ENCODE measurements at regions not wholly inside any gene's neighbourhood (a gene's known extent, or its start where the extent isn't known, plus 50 kb on each side); places are given as distances from the start of the nearest gene placed in this dataset.
A peak's percentile ranks its signal among the peaks of the same experiment; 100 is the strongest.

- peak; percentile 2 for DNase-seq (ENCODE audit: low spot score)
- in situ Hi-C loops (cut with MboI; ENCODE audit: low pct_unique_long_range_greater_than_20kb, low sequenced_read_pairs, unreplicated experiment) = no loop called here
- TF ChIP-seq, protein P1, sequence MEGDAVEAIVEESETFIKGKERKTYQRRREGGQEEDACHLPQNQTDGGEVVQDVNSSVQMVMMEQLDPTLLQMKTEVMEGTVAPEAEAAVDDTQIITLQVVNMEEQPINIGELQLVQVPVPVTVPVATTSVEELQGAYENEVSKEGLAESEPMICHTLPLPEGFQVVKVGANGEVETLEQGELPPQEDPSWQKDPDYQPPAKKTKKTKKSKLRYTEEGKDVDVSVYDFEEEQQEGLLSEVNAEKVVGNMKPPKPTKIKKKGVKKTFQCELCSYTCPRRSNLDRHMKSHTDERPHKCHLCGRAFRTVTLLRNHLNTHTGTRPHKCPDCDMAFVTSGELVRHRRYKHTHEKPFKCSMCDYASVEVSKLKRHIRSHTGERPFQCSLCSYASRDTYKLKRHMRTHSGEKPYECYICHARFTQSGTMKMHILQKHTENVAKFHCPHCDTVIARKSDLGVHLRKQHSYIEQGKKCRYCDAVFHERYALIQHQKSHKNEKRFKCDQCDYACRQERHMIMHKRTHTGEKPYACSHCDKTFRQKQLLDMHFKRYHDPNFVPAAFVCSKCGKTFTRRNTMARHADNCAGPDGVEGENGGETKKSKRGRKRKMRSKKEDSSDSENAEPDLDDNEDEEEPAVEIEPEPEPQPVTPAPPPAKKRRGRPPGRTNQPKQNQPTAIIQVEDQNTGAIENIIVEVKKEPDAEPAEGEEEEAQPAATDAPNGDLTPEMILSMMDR (IDR thresholded peaks at IDR 0.05; ENCODE audit: extremely low read depth, insufficient read depth, missing control alignments) = no peak
Observed at GRCh38 chr15:100765467-100766241, 114.0 kb upstream of the ALDH1A3 start.

GRCh38 chr15:100766243-100767000 lies 113.2 kb upstream of the ALDH1A3 start:
- in situ Hi-C loops (cut with MboI; ENCODE audit: low pct_unique_long_range_greater_than_20kb, low sequenced_read_pairs, unreplicated experiment) = no loop called here
- DNase-seq (ENCODE audit: low spot score) = peak; percentile 9
- TF ChIP-seq, protein P1 (IDR thresholded peaks at IDR 0.05; ENCODE audit: extremely low read depth, insufficient read depth, missing control alignments) = no peak

DNA sequence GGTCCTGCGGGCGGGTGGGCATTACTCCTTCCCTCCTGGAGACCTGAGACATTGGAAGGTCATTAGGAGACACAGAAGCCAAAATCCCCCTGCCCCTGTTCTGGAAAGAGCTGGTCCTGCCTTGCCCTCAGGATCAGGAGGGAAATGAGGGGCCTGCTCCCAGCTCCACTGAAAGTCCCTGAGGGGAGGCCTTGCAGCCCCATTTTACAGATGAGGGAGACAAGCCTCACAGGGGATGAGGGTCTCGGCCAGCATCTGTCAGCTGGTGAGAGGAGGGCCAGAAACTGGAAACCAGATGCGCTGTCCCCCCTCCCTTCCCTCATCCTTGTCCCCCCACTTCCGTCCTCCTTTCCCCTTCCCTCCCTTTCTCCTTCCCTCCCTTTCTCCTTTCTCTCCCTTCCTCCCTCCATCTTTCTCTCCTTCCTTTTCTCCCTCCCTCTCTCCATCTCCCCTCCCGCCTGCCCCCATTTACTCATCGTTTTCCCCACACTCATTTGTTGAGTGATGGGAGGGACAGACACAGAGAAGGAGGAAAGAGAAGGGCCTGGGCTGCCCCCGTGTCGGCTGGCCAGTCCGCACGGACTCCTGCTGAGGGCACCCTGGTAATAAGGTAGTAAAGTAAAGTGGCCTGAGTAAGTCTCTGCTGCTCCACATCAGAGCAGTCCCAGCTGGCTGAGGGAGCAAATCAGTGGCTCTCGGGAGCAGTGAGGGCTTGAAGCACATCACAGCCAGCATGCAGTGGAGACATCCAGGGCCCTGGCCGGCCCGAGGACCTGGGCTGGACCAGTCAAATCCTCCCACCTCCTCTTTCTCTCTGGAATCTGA lies 112.4 kb upstream of the ALDH1A3 start:
- in situ Hi-C loops (cut with MboI; ENCODE audit: low pct_unique_long_range_greater_than_20kb, low sequenced_read_pairs, unreplicated experiment) = no loop called here
- DNase-seq (ENCODE audit: low spot score) = peak; percentile 7
- TF ChIP-seq, protein P1 (IDR thresholded peaks at IDR 0.05; ENCODE audit: extremely low read depth, insufficient read depth, missing control alignments) = no peak

GRCh38 chr15:100768501-100768931 lies 111.1 kb upstream of the ALDH1A3 start:
- TF ChIP-seq, protein P1 (IDR thresholded peaks at IDR 0.05; ENCODE audit: extremely low read depth, insufficient read depth, missing control alignments) = no peak
- in situ Hi-C loops (cut with MboI; ENCODE audit: low pct_unique_long_range_greater_than_20kb, low sequenced_read_pairs, unreplicated experiment) = no loop called here
- no peak for DNase-seq (ENCODE audit: low spot score)

DNA sequence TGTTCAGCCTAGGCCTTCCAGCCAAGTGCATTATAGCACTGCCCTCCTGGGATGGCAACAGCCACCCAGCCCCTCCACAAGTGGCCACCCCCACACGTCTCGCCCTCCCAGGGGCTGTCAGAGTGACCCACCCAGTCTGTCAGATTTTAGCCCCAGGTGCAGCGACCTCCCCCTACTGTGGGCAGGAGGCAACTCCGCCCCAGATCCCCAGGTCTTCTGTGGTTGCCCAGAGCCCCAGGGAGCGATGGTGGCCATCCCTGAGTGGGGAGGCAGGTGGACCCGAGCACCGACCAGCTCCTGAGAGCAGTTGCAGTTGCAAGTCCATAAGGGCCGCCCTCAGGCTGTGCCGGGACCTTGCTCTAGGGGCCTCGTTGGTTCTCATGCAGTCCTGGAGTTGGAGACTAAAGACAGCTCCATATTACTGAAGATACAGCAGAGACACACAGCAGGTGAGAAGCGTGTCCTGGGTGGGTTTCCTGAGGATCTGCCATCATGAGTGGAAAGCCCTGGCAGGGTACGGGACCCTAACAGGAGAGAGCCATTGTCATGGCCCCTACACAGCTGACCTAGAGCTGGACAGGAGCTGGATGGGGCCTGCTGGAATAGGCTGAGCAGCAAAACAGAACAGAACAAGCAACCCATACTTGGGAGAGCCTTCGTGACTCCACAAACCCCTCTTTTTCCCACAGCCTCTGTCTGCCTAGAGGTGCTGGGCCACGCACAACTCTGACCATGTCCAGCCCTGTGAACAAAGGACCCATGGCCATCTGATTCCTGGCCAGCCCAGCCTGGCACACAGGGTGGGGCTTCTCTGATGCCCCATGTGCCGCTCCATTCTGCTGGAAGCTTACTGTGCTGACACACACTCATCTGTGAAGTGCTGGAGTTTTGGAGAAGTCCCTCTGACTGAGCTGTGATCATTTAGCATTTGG lies 110.3 kb upstream of the ALDH1A3 start:
- TF ChIP-seq, protein P1 (IDR thresholded peaks at IDR 0.05; ENCODE audit: extremely low read depth, insufficient read depth, missing control alignments) = no peak
- in situ Hi-C loops (cut with MboI; ENCODE audit: low pct_unique_long_range_greater_than_20kb, low sequenced_read_pairs, unreplicated experiment) = no loop called here
- peak; percentile 15 for DNase-seq (ENCODE audit: low spot score)
